ENCODE measurements at regions not wholly inside any gene's neighbourhood (a gene's known extent, or its start where the extent isn't known, plus 50 kb on each side); places are given as distances from the start of the nearest gene placed in this dataset.

DNA sequence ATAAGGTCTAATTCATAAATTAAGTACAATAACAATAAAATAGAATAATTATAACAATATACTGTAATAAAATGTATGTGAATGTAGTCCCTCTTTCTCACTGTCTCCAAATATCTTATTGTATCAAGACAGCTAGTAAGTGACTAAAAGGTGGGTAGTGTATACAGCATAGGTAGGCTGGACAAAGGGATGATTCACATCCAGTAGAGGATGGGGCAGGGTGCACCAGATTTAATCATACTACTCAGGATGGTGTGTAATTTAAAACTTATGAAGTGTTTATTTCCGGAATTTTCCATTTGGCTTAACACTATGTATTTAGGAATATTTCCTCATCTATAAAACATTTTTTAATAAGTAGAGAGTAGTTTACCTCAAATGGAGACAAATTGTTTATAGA, 876.1 kb upstream of the CADM2 start:
- Histone ChIP-seq H3K27me3 (ENCODE audit: insufficient read depth, low read length) (no peaks in the 10 kb centered on the region), H3K4me1 (ENCODE audit: control insufficient read depth in 1 of 2, insufficient read depth in 2 of 2, low read length in 2 of 2) (no peaks in the 10 kb centered on the region), H2AFZ (ENCODE audit: low read depth, low read length, poor library complexity, severe bottlenecking) (no peak overlapping the region), H3K9ac (ENCODE audit: low read length) (no peak overlapping the region), H3K9me2 (ENCODE audit: insufficient read depth) (no peaks in the 10 kb centered on the region), H3K36me3 (ENCODE audit: control insufficient read depth in 1 of 2, insufficient read depth in 2 of 2, low read length in 2 of 2) (no peaks in the 10 kb centered on the region), H4K20me1 (ENCODE audit: insufficient read depth) (no peaks in the 10 kb centered on the region), H3K27ac (ENCODE audit: low read depth, low read length) (no peak overlapping the region), H3K9me3 (ENCODE audit: control insufficient read depth in 1 of 2, insufficient read depth in 1 of 2, low read depth in 1 of 2, low read length in 2 of 2) (peaks cover 7% of the 10 kb centered on the region in 2 experiments; a peak in 2 of 4 replicates), H3K79me2 (ENCODE audit: insufficient read depth, low read length) (no peaks in the 10 kb centered on the region), H3K4me3 (replicated peaks in 1 of 2; ENCODE audit: low read depth in 1 of 2, low read length in 2 of 2) (no peak overlapping the region), H3K4me2 (ENCODE audit: low read length) (no peak overlapping the region)
- ChIA-PET RAD21 (ENCODE audit: low non-redundant PET in 1 of 2, low total read pairs in 2 of 2, uncharacterized antibody in 2 of 2, unreplicated experiment in 2 of 2) (no interaction called here), CTCF (no interaction called here), POLR2A (no interaction called here)
- TF ChIP-seq CEBPB (IDR thresholded peaks at IDR 0.05; ENCODE audit: low read depth) (no peak), POLR2A (IDR thresholded peaks at IDR 0.05; ENCODE audit: borderline replicate concordance, extremely low read depth, insufficient read depth, insufficient read length) (no peak), SP1 (IDR thresholded peaks at IDR 0.05; ENCODE audit: low read depth) (no peak), SRF (IDR thresholded peaks at IDR 0.05; ENCODE audit: low read depth) (no peak), CBX3 (IDR thresholded peaks at IDR 0.05; ENCODE audit: low read depth) (no peak), YY1 (IDR thresholded peaks at IDR 0.05; ENCODE audit: extremely low read depth, insufficient replicate concordance, low read depth, low read length) (no peak), RAD21 (IDR thresholded peaks at IDR 0.05; ENCODE audit: low read depth) (no peak), ELF1 (IDR thresholded peaks at IDR 0.05; ENCODE audit: borderline replicate concordance, low read depth) (no peak), JUND (IDR thresholded peaks at IDR 0.05) (no peak), ZFX (IDR thresholded peaks at IDR 0.05) (no peak), TCF7L2 (IDR thresholded peaks at IDR 0.05; ENCODE audit: borderline replicate concordance, extremely low read depth, insufficient read depth, insufficient read length) (no peak), EGR1 (IDR thresholded peaks at IDR 0.05; ENCODE audit: low read depth) (no peak), ZNF274 (IDR thresholded peaks at IDR 0.05; ENCODE audit: low read depth, low read length) (no peak), POLR2AphosphoS5 (IDR thresholded peaks at IDR 0.05; ENCODE audit: low read depth, low read length) (no peak), EZH2 (IDR thresholded peaks at IDR 0.05) (no peak)
- TF ChIP-seq, protein P1, sequence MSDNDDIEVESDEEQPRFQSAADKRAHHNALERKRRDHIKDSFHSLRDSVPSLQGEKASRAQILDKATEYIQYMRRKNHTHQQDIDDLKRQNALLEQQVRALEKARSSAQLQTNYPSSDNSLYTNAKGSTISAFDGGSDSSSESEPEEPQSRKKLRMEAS (IDR thresholded peaks at IDR 0.05): no peak
- TF ChIP-seq, protein P2, sequence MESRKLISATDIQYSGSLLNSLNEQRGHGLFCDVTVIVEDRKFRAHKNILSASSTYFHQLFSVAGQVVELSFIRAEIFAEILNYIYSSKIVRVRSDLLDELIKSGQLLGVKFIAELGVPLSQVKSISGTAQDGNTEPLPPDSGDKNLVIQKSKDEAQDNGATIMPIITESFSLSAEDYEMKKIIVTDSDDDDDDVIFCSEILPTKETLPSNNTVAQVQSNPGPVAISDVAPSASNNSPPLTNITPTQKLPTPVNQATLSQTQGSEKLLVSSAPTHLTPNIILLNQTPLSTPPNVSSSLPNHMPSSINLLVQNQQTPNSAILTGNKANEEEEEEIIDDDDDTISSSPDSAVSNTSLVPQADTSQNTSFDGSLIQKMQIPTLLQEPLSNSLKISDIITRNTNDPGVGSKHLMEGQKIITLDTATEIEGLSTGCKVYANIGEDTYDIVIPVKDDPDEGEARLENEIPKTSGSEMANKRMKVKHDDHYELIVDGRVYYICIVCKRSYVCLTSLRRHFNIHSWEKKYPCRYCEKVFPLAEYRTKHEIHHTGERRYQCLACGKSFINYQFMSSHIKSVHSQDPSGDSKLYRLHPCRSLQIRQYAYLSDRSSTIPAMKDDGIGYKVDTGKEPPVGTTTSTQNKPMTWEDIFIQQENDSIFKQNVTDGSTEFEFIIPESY (IDR thresholded peaks at IDR 0.05; ENCODE audit: extremely low read depth, insufficient replicate concordance, low read length): no peak
- TF ChIP-seq, protein P3, sequence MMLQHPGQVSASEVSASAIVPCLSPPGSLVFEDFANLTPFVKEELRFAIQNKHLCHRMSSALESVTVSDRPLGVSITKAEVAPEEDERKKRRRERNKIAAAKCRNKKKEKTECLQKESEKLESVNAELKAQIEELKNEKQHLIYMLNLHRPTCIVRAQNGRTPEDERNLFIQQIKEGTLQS (IDR thresholded peaks at IDR 0.05): no peak
- TF ChIP-seq, protein P4, sequence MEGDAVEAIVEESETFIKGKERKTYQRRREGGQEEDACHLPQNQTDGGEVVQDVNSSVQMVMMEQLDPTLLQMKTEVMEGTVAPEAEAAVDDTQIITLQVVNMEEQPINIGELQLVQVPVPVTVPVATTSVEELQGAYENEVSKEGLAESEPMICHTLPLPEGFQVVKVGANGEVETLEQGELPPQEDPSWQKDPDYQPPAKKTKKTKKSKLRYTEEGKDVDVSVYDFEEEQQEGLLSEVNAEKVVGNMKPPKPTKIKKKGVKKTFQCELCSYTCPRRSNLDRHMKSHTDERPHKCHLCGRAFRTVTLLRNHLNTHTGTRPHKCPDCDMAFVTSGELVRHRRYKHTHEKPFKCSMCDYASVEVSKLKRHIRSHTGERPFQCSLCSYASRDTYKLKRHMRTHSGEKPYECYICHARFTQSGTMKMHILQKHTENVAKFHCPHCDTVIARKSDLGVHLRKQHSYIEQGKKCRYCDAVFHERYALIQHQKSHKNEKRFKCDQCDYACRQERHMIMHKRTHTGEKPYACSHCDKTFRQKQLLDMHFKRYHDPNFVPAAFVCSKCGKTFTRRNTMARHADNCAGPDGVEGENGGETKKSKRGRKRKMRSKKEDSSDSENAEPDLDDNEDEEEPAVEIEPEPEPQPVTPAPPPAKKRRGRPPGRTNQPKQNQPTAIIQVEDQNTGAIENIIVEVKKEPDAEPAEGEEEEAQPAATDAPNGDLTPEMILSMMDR (IDR thresholded peaks at IDR 0.05 in 2 of 3, conservative IDR thresholded peaks at IDR 0.05 in 1 of 3; ENCODE audit: borderline replicate concordance in 1 of 3, insufficient read depth in 1 of 3, low read depth in 2 of 3, low read length in 2 of 3): no peak
- TF ChIP-seq, protein P5, sequence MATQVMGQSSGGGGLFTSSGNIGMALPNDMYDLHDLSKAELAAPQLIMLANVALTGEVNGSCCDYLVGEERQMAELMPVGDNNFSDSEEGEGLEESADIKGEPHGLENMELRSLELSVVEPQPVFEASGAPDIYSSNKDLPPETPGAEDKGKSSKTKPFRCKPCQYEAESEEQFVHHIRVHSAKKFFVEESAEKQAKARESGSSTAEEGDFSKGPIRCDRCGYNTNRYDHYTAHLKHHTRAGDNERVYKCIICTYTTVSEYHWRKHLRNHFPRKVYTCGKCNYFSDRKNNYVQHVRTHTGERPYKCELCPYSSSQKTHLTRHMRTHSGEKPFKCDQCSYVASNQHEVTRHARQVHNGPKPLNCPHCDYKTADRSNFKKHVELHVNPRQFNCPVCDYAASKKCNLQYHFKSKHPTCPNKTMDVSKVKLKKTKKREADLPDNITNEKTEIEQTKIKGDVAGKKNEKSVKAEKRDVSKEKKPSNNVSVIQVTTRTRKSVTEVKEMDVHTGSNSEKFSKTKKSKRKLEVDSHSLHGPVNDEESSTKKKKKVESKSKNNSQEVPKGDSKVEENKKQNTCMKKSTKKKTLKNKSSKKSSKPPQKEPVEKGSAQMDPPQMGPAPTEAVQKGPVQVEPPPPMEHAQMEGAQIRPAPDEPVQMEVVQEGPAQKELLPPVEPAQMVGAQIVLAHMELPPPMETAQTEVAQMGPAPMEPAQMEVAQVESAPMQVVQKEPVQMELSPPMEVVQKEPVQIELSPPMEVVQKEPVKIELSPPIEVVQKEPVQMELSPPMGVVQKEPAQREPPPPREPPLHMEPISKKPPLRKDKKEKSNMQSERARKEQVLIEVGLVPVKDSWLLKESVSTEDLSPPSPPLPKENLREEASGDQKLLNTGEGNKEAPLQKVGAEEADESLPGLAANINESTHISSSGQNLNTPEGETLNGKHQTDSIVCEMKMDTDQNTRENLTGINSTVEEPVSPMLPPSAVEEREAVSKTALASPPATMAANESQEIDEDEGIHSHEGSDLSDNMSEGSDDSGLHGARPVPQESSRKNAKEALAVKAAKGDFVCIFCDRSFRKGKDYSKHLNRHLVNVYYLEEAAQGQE (IDR thresholded peaks at IDR 0.05; ENCODE audit: low read depth): no peak
- no TSS peak for BruUV-seq (replicated peaks)
- DNase-seq (ENCODE audit: low read depth, low spot score): no peak
- intact Hi-C loops (cut with micrococcal nuclease): no loop called here
- ATAC-seq: no peak
